ENCODE measurements at regions not wholly inside any gene's neighbourhood (a gene's known extent, or its start where the extent isn't known, plus 50 kb on each side); places are given as distances from the start of the nearest gene placed in this dataset.

DNA sequence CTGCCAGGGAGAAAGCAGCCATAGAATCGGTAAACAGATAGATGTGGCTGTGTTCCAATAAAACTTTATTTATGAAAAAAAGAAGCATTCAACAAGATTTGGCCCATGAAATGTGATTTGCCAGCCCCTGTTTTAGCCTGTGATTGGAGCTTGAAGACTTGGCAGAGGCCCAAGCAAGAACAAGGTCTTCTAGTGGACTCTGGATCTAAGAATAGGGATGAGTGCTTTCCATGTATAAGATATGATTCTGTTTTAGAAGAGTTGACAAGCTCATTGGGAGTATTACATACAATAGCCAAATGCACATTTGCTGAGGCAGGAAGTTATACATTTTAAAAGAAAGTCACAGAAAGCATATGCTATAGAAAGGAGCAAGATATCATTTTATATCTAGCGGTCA lies 175.6 kb upstream of the LUZP2 start:
- TF ChIP-seq, protein P1, sequence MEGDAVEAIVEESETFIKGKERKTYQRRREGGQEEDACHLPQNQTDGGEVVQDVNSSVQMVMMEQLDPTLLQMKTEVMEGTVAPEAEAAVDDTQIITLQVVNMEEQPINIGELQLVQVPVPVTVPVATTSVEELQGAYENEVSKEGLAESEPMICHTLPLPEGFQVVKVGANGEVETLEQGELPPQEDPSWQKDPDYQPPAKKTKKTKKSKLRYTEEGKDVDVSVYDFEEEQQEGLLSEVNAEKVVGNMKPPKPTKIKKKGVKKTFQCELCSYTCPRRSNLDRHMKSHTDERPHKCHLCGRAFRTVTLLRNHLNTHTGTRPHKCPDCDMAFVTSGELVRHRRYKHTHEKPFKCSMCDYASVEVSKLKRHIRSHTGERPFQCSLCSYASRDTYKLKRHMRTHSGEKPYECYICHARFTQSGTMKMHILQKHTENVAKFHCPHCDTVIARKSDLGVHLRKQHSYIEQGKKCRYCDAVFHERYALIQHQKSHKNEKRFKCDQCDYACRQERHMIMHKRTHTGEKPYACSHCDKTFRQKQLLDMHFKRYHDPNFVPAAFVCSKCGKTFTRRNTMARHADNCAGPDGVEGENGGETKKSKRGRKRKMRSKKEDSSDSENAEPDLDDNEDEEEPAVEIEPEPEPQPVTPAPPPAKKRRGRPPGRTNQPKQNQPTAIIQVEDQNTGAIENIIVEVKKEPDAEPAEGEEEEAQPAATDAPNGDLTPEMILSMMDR (IDR thresholded peaks at IDR 0.05; ENCODE audit: low read depth, low read length), result no peak
- DNase-seq (ENCODE audit: extremely low read depth, low read depth), result no peak

DNA sequence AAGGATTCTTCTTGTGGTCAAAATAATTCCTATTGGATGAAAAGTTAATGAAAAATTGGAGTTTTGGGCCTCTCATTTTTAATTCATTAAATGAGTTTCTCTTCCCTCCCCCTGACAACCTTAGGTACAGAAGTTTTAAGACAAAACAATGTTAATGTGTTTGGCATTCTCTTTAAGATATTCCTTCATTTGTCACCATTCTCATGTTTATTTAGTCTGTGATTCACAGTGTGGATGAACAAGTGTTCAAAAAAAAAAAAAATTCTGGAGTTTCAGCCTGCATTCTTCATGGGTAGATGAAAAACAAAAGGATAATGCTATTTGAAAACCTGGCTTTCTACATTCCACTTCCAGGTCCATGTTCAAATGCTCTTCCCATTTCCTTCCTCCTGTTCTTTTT lies 172.6 kb upstream of the LUZP2 start:
- no peak for DNase-seq (ENCODE audit: extremely low read depth, low read depth)
- TF ChIP-seq, protein P1 (IDR thresholded peaks at IDR 0.05; ENCODE audit: low read depth, low read length), result no peak

DNA sequence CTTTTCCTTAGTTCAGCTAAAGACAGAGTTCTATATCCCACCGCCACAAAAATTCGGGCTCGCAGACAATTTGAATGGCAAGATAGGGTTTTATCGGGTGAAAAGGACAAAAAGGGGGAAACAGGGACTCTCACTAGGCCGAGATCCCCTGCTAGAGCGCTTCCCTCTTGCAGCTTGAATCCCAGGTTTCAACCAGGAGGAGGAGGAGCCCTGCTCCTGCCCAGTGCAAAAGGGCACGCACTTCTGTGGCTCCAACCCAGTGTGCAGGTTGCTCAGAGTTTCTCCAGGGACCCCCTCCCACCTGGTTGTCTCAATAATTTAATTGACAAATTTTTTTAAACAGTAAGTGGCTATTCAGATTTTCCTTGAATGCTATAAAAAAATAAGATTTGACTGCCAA lies 152.6 kb upstream of the LUZP2 start:
- TF ChIP-seq, protein P1 (IDR thresholded peaks at IDR 0.05; ENCODE audit: low read depth, low read length), result no peak
- no peak for DNase-seq (ENCODE audit: extremely low read depth, low read depth)

DNA sequence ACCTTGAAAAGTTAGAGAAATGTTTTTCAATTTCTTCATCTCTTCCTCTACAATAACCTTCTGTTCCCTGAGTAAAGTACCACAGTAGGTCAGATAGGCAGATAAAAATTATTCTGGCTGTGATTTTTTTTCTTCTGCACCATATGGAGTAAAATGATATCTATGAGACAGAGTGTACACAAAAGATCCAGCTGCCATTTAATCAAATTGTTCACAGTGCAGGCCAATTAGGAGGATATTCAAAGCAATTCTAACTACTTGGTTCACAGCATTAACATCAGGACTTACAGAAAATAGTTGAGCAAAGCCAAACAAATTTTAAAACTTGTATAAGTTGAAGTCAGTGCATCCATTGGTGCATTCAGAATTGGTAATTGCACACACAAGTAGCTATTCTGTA lies 147.9 kb upstream of the LUZP2 start:
- TF ChIP-seq, protein P1 (IDR thresholded peaks at IDR 0.05; ENCODE audit: low read depth, low read length), result no peak

DNA sequence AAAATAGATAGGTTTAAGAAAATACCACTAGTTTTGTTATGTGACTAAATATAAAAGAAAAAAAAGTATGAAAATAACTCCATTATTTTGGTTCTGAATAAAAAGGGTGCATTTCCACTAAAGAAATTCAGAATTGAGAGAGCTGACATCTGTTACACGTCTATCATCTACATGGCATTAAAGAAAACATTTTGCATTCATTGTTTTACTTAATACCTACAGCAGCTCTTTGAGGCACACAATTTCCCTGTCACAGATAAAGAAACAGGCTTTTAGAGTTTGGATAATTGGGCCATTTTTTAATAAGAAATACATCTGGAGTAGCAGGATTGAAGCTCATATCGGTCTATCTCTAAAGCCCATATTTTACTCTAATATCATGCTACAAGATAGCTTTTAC lies 145.7 kb upstream of the LUZP2 start:
- TF ChIP-seq, protein P1 (IDR thresholded peaks at IDR 0.05; ENCODE audit: low read depth, low read length), result no peak
- DNase-seq (ENCODE audit: extremely low read depth, low read depth), result no peak

More for the DNA sequence above, 147.9 kb upstream of the LUZP2 start:
- DNase-seq (ENCODE audit: extremely low read depth, low read depth), result no peak

DNA sequence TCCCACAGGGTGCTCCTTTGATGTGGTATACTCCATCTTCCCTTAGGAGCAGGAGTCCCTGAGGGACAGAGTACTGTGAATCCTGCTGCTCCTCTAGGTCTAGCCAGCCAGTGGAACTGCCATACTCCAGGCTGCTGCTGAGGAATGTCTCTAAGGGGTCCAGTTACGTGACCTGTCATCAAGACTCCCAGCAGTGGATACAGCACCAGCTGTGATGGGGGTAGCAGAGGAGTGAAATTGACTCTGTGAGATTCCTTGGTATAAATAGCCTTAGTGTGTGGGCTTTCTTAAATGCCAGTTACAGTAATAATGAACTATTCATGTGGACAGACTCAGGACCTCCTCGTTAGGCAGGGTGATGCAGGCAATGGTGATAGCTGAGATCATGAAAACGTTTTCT lies 140.4 kb upstream of the LUZP2 start:
- DNase-seq (ENCODE audit: extremely low read depth, low read depth), result no peak
- TF ChIP-seq, protein P1 (IDR thresholded peaks at IDR 0.05; ENCODE audit: low read depth, low read length), result no peak

DNA sequence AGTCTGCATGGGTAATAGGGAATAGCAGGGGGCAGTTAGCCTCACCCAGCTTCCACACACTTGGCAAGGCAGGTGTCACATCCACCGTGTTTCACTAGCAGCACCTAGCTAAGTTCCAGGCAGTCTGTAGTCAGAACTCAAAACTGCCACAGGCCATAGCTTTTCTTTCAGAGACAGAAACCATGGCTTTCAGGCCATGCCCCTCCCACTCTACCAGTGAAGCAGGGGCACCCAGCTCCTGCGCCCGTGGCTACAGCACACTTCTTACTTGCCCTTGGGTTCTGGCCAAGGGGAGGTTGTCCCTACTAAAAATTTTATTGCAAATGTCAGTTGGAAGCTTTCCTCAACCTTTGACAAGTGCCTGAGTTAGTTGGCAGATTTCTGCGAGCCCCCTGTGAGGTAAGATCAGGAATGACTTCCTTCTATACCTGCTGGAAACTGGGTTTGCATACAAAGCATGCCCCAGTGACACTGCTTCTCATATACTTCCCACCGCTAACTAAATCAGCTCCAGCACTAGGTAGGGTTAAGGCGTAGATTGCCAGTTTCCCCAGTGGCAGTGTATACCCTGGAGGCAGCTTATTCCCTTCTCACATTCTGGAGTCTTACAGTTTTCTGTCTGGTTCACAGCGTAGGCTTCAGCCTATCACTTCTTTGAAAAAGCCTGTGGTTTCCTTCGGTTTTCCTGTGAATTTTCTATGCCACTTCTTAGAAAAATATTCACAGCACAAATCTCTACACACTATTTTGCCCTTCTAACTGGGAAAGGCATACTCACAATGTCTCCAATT lies 139.0 kb upstream of the LUZP2 start:
- TF ChIP-seq, protein P1 (IDR thresholded peaks at IDR 0.05; ENCODE audit: low read depth, low read length), result no peak
- no peak for DNase-seq (ENCODE audit: extremely low read depth, low read depth)

All from AG09319 (cell line).